WI38 (cell line): ENCODE measurements at regions not wholly inside any gene's neighbourhood (a gene's known extent, or its start where the extent isn't known, plus 50 kb on each side); places are given as distances from the start of the nearest gene placed in this dataset.

Experiments used
- H3K4me3 ChIP-seq: 2 replicates; pipeline ENCODE4 v1.5.1; 2011; ENCODE audit warnings: low read depth, mild to moderate bottlenecking, control low read depth, low read length
- TF ChIP-seq, protein P1 (sequence below): IDR thresholded peaks from 2 replicates; pipeline ENCODE4 v1.5.1; 2012; ENCODE audit warnings: low read depth, mild to moderate bottlenecking, control low read depth, low read length

DNA sequence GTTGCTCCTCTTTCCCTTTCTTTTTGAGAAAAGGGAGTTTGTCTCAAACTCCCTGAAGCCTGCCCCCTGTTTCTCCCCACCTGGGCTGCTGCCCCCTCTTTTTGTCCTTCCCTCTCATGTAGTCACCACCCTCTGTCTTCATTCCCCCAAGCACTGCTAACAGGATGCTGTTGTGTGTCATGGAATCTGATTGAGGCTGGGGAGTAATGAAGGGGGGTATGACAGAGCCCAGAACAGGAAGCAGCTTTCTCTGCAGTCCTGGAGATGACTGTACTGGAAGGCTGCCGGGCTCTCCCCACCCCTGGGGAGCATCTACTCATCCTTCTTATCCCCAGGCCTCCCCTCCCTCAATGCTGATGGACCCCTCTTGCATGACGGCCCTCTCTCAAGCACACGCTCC is 181.6 kb downstream of the ABHD5 start:
- no peak overlapping the region for H3K4me3 ChIP-seq
- TF ChIP-seq, protein P1, sequence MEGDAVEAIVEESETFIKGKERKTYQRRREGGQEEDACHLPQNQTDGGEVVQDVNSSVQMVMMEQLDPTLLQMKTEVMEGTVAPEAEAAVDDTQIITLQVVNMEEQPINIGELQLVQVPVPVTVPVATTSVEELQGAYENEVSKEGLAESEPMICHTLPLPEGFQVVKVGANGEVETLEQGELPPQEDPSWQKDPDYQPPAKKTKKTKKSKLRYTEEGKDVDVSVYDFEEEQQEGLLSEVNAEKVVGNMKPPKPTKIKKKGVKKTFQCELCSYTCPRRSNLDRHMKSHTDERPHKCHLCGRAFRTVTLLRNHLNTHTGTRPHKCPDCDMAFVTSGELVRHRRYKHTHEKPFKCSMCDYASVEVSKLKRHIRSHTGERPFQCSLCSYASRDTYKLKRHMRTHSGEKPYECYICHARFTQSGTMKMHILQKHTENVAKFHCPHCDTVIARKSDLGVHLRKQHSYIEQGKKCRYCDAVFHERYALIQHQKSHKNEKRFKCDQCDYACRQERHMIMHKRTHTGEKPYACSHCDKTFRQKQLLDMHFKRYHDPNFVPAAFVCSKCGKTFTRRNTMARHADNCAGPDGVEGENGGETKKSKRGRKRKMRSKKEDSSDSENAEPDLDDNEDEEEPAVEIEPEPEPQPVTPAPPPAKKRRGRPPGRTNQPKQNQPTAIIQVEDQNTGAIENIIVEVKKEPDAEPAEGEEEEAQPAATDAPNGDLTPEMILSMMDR, result no peak

DNA sequence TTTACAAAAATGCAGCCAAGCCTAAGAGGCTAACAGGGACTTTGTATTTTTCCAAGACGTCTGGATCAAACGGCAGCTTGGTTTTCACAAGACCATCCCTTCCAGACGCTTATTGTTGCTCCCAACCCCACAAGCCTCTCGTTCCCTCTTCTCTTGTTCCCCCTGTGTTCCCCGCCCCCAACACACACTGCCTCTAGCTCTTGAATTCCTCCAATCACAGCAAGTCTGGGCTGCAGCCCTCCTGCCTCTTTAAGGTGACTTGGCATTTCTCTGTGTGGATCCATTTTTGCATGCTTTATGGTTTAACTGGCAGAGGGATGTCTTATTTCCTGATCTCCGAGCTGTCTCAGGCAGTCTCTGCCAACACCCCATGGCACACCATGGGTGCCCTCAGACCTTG is 182.2 kb downstream of the ABHD5 start:
- TF ChIP-seq, protein P1, result no peak
- H3K4me3 ChIP-seq, result no peak overlapping the region

DNA sequence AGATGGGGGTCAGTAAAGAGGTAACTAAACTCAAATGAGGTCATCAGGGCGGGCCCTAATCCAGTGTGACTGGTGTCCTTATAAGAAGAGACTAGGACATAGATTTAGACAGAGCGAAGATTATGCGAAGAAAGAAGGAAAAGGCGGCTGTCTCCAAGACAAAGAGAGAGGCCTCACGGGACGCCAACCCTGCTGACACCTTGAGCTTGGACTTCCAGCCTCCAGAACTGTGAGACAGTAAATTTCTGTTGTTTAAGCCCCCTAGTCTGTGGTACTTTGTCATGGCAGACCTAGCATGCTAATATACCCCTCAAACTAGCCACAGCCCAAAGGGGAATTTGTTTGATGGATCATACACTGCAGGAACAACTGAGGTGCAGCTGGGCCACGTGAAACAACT is 183.0 kb downstream of the ABHD5 start:
- TF ChIP-seq, protein P1, result no peak
- H3K4me3 ChIP-seq, result no peak overlapping the region

DNA sequence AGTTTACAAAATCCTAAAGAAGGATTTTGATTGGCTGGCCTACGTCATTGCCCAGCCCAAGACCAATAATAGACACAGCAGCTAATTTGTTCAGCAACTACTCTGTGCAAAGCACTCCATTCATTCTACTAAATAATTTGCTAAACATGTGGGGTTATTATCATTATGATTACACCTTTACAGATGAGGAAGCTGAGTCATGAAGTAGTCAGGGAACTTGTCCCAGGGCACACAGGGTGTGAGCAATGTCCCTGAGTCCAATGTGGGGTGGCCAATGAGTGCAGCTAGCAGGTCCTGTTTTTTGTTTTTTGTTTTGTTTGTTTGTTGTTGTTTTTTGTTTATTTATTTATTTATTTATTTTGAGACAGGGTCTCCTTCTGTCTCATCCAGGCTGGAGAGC is 183.6 kb downstream of the ABHD5 start:
- TF ChIP-seq, protein P1, result no peak
- no peak overlapping the region for H3K4me3 ChIP-seq

- TF ChIP-seq, protein P1, result no peak
- no peak overlapping the region for H3K4me3 ChIP-seq
Observed at GRCh38 chr3:43874731-43875130, 184.0 kb downstream of the ABHD5 start.

DNA sequence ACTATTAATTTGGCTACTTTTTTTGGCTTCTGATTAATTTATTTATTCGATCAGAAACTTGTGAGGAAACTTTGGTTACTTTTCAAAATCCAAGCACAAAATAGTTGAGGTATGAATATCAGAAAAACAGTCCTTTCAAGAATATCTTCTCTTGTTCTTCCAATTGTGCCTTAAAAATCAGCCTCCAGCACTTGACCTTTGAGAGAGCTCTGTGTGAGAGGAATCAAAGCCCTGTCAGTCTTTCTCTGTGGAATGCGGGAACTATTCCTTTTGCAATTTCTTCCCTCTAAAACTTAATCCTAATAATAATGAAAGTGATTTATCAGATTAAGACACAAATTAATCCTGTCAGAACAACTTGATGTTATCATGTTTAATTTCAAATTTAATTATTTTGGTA is 185.9 kb downstream of the ABHD5 start:
- TF ChIP-seq, protein P1, result no peak
- no peak overlapping the region for H3K4me3 ChIP-seq

GRCh38 chr3:43879166-43879565 is 188.4 kb downstream of the ABHD5 start:
- TF ChIP-seq, protein P1, result no peak
- no peak overlapping the region for H3K4me3 ChIP-seq
